Astrocyte (in vitro differentiated cells and primary cell): ENCODE measurements at regions not wholly inside any gene's neighbourhood (a gene's known extent, or its start where the extent isn't known, plus 50 kb on each side); places are given as distances from the start of the nearest gene placed in this dataset.

Source experiments
- DNase-seq: peaks from one replicate; pipeline ENCODE4 v3.0.0-alpha.2; 2010; ENCODE audit warnings: low read depth
- FAIRE-seq: peaks from 2 replicates; lab custom pipeline; 2011; peaks lifted over from hg19 to GRCh38; lab: Jason Lieb, UNC
- H2AFZ ChIP-seq: 2 replicates; pipeline ENCODE4 v1.6.0; 2012; ENCODE audit warnings: low read depth, low read length, inconsistent platforms
- H3K27ac ChIP-seq: 2 replicates; pipeline ENCODE4 v1.5.1; 2011; ENCODE audit warnings: low read depth, low read length, inconsistent platforms
- H3K27me3 ChIP-seq: 2 replicates; pipeline ENCODE4 v1.6.0; 2011; ENCODE audit warnings: low read length, inconsistent platforms; ENCODE audit not compliant: insufficient read depth
- H3K36me3 ChIP-seq: 2 replicates; pipeline ENCODE4 v1.5.1; 2011; ENCODE audit warnings: low read length, inconsistent platforms; ENCODE audit not compliant: insufficient read depth
- H3K4me1 ChIP-seq: 2 replicates; pipeline ENCODE4 v1.5.1; 2011; ENCODE audit warnings: low read length, inconsistent platforms; ENCODE audit not compliant: insufficient read depth
- H3K4me2 ChIP-seq: 2 replicates; pipeline ENCODE4 v1.6.0; 2012; ENCODE audit warnings: low read length, inconsistent platforms
- H3K4me3 ChIP-seq: 2 replicates; pipeline ENCODE4 v1.5.1; 2011; ENCODE audit warnings: low read depth, mild to moderate bottlenecking, low read length, inconsistent platforms; ENCODE audit not compliant: insufficient read depth
- H3K79me2 ChIP-seq: 2 replicates; pipeline ENCODE4 v1.6.0; 2012; ENCODE audit warnings: mild to moderate bottlenecking, low read length, inconsistent platforms; ENCODE audit not compliant: insufficient read depth
- H3K9ac ChIP-seq: 2 replicates; pipeline ENCODE4 v1.6.0; 2012; ENCODE audit warnings: mild to moderate bottlenecking, low read length, inconsistent platforms
- H3K9me3 ChIP-seq: 2 replicates; pipeline ENCODE4 v1.5.1; 2012; ENCODE audit warnings: low read depth, mild to moderate bottlenecking, low read length, inconsistent platforms; ENCODE audit not compliant: insufficient read depth
- H4K20me1 ChIP-seq: 2 replicates; pipeline ENCODE4 v1.6.0; 2012; ENCODE audit warnings: low read length, inconsistent platforms; ENCODE audit not compliant: insufficient read depth
- H3K27ac Mint-ChIP-seq: one replicate; pipeline ENCODE4 v1.8.0; 2021; ENCODE audit warnings: mild to moderate bottlenecking, mixed read lengths; ENCODE audit not compliant: unreplicated experiment
- H3K27me3 Mint-ChIP-seq: one replicate; pipeline ENCODE4 v1.8.0; 2021; ENCODE audit warnings: low read depth, mixed read lengths; ENCODE audit not compliant: unreplicated experiment
- H3K36me3 Mint-ChIP-seq: one replicate; pipeline ENCODE4 v1.8.0; 2021; ENCODE audit warnings: low read depth, mixed read lengths; ENCODE audit not compliant: unreplicated experiment
- H3K4me1 Mint-ChIP-seq: one replicate; pipeline ENCODE4 v1.8.0; 2021; ENCODE audit warnings: low read depth, mixed read lengths; ENCODE audit not compliant: unreplicated experiment
- H3K4me3 Mint-ChIP-seq: one replicate; pipeline ENCODE4 v1.8.0; 2021; ENCODE audit warnings: mild to moderate bottlenecking, moderate library complexity, mixed read lengths; ENCODE audit not compliant: unreplicated experiment
- H3K9me3 Mint-ChIP-seq: one replicate; pipeline ENCODE4 v1.8.0; 2021; ENCODE audit warnings: mild to moderate bottlenecking, mixed read lengths; ENCODE audit not compliant: unreplicated experiment
- CTCF ChIP-seq: IDR thresholded peaks from 2 replicates; pipeline ENCODE4 v1.5.1; 2011; ENCODE audit warnings: low read depth, mild to moderate bottlenecking, inconsistent platforms, low read length, moderate library complexity; ENCODE audit not compliant: insufficient read depth
- EZH2 ChIP-seq: IDR thresholded peaks from 2 replicates; pipeline ENCODE4 v1.6.1; 2012; ENCODE audit warnings: mild to moderate bottlenecking, low read length, inconsistent platforms; ENCODE audit not compliant: insufficient read depth

DNA sequence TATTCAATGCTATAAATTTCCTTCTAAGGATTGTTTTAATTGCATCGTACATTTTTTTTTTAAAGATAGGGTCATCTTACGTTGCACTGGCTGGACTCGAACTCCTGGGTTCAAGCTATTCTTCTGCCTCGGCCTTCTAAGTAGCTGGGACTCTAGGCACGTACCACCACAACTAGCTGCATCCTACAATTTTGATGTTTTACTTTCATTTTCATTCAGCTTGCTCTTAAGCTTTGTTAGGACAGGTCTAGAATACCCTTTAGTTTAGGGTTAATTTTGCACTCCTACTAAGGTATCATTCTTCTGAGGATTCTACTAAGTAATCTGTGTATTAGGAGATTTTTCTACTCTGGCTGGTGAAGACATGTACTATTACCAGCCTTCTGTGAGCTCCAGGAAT is 50.2 kb upstream of the C1GALT1C1 start:
- FAIRE-seq (peak; percentile 45), DNase-seq (no peak)
- TF ChIP-seq CTCF (no peak), EZH2 (no peak)
- Histone ChIP-seq H3K4me2 (no peak overlapping the region), H3K27ac (no peak overlapping the region), H3K4me1 (no peaks in the 10 kb centered on the region), H3K4me3 (no peak overlapping the region), H3K36me3 (no peaks in the 10 kb centered on the region), H3K79me2 (no peaks in the 10 kb centered on the region), H2AFZ (no peak overlapping the region), H3K27me3 (no peaks in the 10 kb centered on the region), H4K20me1 (no peaks in the 10 kb centered on the region), H3K9me3 (no peaks in the 10 kb centered on the region), H3K9ac (no peak overlapping the region)
- H3K9me3 Mint-ChIP-seq = no peaks in the 10 kb centered on the region
- H3K27ac Mint-ChIP-seq = no peak overlapping the region
- no peaks in the 10 kb centered on the region for H3K36me3 Mint-ChIP-seq
- H3K27me3 Mint-ChIP-seq = no peaks in the 10 kb centered on the region
- no peak overlapping the region for H3K4me3 Mint-ChIP-seq
- no peaks in the 10 kb centered on the region for H3K4me1 Mint-ChIP-seq
